Epithelial cell of proximal tubule (primary cell): ENCODE measurements at regions not wholly inside any gene's neighbourhood (a gene's known extent, or its start where the extent isn't known, plus 50 kb on each side); places are given as distances from the start of the nearest gene placed in this dataset.

Experiments
- DNase-seq: peaks from one replicate; pipeline ENCODE4 v3.0.0-alpha.2; 2011; ENCODE audit warnings: low read depth
- H3K4me3 ChIP-seq: 2 replicates; pipeline ENCODE4 v1.5.1; 2011; ENCODE audit warnings: low read depth, mild to moderate bottlenecking, low read length
- TF ChIP-seq, protein P1 (sequence below): conservative IDR thresholded peaks from 2 replicates; pipeline ENCODE4 v1.5.1; 2012; ENCODE audit warnings: low read depth, mild to moderate bottlenecking, low read length

DNA sequence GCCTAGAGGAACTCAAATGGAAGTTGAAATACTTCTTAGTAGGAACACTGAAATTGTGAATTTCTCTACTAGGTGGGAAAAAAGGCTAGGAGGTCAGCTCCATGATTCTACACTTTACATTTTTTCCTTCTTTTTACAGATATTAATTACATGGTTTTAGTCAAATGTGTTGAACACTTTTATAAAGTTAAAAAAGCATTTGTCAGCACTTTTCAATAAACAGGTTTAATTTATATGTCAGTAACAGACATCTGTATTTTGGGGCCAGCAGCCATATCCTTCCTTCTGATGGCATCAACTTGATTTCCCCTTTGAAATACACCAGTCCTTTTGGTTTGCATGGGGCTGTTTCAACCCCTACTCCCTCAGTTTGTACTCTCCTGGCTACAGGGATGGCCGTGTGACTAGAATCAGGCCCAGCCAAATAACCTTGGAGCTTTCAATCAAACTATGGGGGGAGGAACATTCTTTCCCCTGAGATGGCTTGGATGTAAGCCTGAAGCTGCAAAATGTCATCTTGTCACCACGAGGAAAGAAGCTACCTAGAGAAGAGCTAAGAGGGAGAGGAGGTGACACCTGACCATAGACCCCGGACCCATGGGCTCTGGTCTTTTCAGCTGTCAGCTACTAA is 171.0 kb upstream of the NEBL start:
- no peak for DNase-seq
- TF ChIP-seq, protein P1, sequence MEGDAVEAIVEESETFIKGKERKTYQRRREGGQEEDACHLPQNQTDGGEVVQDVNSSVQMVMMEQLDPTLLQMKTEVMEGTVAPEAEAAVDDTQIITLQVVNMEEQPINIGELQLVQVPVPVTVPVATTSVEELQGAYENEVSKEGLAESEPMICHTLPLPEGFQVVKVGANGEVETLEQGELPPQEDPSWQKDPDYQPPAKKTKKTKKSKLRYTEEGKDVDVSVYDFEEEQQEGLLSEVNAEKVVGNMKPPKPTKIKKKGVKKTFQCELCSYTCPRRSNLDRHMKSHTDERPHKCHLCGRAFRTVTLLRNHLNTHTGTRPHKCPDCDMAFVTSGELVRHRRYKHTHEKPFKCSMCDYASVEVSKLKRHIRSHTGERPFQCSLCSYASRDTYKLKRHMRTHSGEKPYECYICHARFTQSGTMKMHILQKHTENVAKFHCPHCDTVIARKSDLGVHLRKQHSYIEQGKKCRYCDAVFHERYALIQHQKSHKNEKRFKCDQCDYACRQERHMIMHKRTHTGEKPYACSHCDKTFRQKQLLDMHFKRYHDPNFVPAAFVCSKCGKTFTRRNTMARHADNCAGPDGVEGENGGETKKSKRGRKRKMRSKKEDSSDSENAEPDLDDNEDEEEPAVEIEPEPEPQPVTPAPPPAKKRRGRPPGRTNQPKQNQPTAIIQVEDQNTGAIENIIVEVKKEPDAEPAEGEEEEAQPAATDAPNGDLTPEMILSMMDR = no peak
- H3K4me3 ChIP-seq = no peak overlapping the region

DNA sequence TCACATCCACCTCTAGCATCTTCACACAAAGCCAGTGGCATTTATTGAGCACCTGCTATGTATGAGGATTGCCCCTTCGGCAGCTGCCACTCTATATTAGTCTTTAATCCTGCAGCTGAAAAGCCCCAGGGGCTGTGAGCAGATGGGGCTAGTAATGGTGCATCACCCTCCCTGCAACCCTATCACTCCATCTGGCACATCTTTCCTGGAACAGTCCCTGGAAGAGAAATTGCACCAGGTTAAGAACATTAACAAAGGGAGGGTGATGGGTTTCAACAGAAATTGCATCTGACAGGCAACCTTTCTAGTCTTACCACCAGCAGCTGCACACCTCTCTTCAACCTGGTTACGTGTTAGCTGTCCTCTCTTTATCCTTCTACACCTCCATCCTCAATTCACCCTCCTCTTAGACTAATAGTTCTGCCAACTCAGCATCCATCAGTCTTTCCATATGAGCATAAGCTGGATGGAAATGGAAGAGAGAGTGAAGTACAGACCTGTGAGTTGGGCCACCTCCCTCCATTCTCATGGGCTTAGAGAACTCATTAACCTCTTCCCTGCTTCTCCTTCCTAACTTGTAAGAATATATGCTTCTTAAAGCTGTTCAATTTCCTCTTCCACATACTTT is 168.6 kb upstream of the NEBL start:
- TF ChIP-seq, protein P1 = no peak
- DNase-seq = no peak
- H3K4me3 ChIP-seq = no peak overlapping the region

DNA sequence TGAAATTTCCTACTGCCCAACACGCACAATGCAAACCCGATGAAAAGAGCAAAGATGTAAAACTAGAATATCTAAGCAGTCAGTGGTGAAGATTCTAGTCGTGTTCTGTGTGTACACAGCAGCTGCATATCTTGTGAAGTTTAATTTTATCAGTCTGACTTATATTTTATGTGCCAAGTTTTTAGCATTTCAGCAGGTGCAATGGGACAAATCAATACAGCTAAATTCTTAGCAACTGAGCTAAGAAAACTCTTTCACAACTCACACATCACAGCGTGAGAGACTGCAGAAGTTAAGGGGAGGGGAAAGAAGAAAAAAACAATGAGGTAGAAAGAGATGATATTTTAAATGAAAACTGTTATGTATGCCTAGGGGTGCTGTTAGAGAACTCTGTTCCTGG is 164.9 kb upstream of the NEBL start:
- DNase-seq = no peak
- H3K4me3 ChIP-seq = no peak overlapping the region
- TF ChIP-seq, protein P1 = no peak

DNA sequence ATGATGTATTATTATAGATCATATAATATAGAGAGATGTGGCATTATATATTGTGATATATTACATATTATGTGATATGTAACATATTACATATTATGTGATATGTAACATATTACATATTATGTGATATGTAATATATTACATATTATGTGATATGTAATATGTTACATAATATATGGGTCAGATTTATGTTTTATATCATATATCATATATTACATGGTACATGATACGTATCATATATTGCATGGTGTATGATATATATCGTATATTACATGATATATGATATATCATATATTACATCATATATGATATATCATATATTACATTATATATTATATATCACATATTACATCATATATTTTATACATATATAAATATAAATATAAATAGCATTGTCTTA is 164.1 kb upstream of the NEBL start:
- TF ChIP-seq, protein P1 = no peak
- no peak overlapping the region for H3K4me3 ChIP-seq
- DNase-seq = no peak

DNA sequence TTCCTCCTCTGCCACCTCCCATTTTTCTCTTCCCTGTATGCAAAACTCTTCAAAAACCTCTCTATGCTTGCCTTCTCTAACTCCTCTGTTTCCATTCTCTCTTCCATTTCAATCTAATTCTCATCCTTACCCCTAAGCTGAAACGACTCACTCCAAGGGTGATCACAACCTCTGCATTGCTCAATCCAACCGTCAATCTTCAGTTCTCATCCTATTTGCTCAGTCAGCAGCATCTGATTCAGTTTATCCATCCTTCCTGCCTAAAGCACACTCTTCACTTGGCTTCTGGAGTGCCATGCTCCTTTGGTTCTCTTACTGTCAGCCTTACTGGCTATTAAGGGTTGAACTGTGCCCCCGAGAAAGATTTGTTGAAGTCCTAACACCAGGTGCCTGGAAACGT is 163.5 kb upstream of the NEBL start:
- no peak for DNase-seq
- TF ChIP-seq, protein P1 = no peak
- no peak overlapping the region for H3K4me3 ChIP-seq

DNA sequence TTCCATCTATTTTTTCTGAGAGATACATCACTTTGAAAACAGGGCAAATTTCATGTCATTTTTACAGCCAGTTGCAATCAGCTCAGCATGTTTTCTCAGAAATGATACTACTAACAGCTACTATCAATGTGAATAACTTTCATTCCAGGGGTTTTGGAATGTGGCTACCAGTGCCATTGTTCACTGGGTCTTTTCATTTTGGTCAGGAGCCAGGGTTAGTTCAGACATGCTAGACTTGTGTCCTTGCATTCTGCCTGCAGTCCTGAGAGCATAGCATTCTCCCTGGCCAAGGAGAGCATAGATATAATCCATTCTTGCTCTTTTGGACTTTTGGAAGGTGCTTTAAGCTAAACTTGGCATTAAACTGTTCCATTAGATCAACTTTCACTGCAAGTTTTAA is 160.9 kb upstream of the NEBL start:
- DNase-seq = no peak
- H3K4me3 ChIP-seq = no peak overlapping the region
- TF ChIP-seq, protein P1 = no peak

DNA sequence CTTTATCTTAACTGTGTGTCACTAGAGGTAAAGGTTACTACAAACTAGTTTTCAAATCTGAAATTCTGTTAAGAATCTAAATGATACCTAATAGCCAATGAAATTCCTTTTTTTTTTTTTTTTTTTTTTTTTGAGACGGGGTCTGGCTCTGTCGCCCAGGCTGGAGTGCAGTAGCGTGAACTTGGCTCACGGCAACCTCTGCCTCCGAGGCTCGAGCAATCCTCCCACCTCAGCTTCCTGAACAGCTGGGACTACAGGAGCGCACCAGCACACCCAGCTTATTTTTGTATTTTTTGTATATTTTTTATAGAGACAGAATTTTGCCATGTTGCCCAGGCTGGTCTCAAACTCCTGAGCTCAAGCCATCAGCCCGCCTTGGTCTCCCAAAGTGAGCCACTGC is 160.3 kb upstream of the NEBL start:
- no peak for DNase-seq
- no peak overlapping the region for H3K4me3 ChIP-seq
- TF ChIP-seq, protein P1 = no peak
